HG03159 (cell line): ENCODE measurements at regions not wholly inside any gene's neighbourhood (a gene's known extent, or its start where the extent isn't known, plus 50 kb on each side); places are given as distances from the start of the nearest gene placed in this dataset.
"Not testable (repeated sequence)": the region's sequence is repeated elsewhere in the genome, so short reads cannot be mapped to it uniquely, and the experiment has no call there.

Experiments used
- ATAC-seq: cut with Tn5 transposase; IDR thresholded peaks from one replicate; pipeline ENCODE4 v1.9.1; 2021; ENCODE audit warnings: mild to moderate bottlenecking, moderate library complexity; ENCODE audit not compliant: unreplicated experiment

- no peak for ATAC-seq
Measured at GRCh38 chr7:114182837-114183236, 231.8 kb upstream of the FOXP2 start.

- ATAC-seq = no peak
Measured at GRCh38 chr7:114181280-114181679, 233.3 kb upstream of the FOXP2 start.

GRCh38 chr7:114180556-114181266 is 233.9 kb upstream of the FOXP2 start:
- no peak for ATAC-seq

- no peak for ATAC-seq
Measured at GRCh38 chr7:114175125-114175524, 239.5 kb upstream of the FOXP2 start.

- no peak for ATAC-seq
Measured at GRCh38 chr7:114173170-114173890, 241.3 kb upstream of the FOXP2 start.

- not testable (repeated sequence) for ATAC-seq
Measured at GRCh38 chr7:114169389-114169788, 245.2 kb upstream of the FOXP2 start.

GRCh38 chr7:114160925-114161324 is 242.1 kb upstream of the PPP1R3A start:
- ATAC-seq = no peak

- ATAC-seq = no peak
Measured at GRCh38 chr7:114158854-114159253, 240.0 kb upstream of the PPP1R3A start.

- no peak for ATAC-seq
Measured at GRCh38 chr7:114158275-114158674, 239.5 kb upstream of the PPP1R3A start.

GRCh38 chr7:114156178-114156577 is 237.4 kb upstream of the PPP1R3A start:
- no peak for ATAC-seq

- ATAC-seq = no peak
Measured at GRCh38 chr7:114155116-114156110, 236.6 kb upstream of the PPP1R3A start.

- ATAC-seq = no peak
Measured at GRCh38 chr7:114153700-114154099, 234.9 kb upstream of the PPP1R3A start.

GRCh38 chr7:114152314-114152938 is 233.6 kb upstream of the PPP1R3A start:
- ATAC-seq = no peak

GRCh38 chr7:114151777-114152176 is 233.0 kb upstream of the PPP1R3A start:
- no peak for ATAC-seq

GRCh38 chr7:114150689-114151088 is 231.9 kb upstream of the PPP1R3A start:
- ATAC-seq = no peak

- no peak for ATAC-seq
Measured at GRCh38 chr7:114148779-114149178, 230.0 kb upstream of the PPP1R3A start.

GRCh38 chr7:114141415-114141814 is 222.6 kb upstream of the PPP1R3A start:
- no peak for ATAC-seq

- no peak for ATAC-seq
Measured at GRCh38 chr7:114140561-114140960, 221.8 kb upstream of the PPP1R3A start.

GRCh38 chr7:114139690-114140089 is 220.9 kb upstream of the PPP1R3A start:
- not testable (repeated sequence) for ATAC-seq

GRCh38 chr7:114138587-114138986 is 219.8 kb upstream of the PPP1R3A start:
- no peak for ATAC-seq

- ATAC-seq = no peak
Measured at GRCh38 chr7:114133717-114134116, 214.9 kb upstream of the PPP1R3A start.
